ENCODE measurements at regions not wholly inside any gene's neighbourhood (a gene's known extent, or its start where the extent isn't known, plus 50 kb on each side); places are given as distances from the start of the nearest gene placed in this dataset.

DNA sequence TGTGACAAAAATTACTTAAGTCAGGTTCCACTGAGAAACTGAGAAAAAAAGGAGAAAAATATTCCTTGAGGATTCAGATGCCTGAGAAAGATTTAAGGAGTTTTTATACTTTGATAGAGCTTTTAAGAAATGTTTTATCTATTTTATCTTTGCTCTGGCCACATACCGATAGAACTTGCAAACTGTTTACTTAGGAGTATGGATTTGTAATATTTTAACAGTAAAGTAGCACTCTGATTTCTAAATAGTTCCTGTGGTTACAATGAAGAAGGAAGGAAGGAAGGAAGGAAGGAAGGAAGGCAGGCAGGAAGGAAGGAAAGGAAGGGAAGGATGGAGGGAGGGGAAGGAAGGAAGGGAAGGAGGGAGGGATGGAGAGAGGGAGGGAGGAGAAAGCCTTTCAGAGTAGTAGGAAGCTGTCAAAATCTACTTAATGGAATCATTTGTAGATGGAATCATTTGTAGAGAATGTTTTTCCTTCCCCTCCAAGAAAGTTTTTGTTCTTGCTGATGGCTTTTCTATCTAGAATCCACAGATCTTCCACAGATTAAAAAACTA is 489.0 kb upstream of the ANKRD30A start:
- TF ChIP-seq POLR2A (IDR thresholded peaks at IDR 0.05; ENCODE audit: low read depth, low read length) (no peak), BHLHE40 (IDR thresholded peaks at IDR 0.05; ENCODE audit: low read depth, low read length) (no peak), CEBPB (IDR thresholded peaks at IDR 0.05; ENCODE audit: low read depth, low read length) (no peak), NFE2L2 (IDR thresholded peaks at IDR 0.05; ENCODE audit: low read depth, low read length) (no peak), SMC3 (IDR thresholded peaks at IDR 0.05; ENCODE audit: low read depth, low read length) (no peak)
- TF ChIP-seq, protein P1, sequence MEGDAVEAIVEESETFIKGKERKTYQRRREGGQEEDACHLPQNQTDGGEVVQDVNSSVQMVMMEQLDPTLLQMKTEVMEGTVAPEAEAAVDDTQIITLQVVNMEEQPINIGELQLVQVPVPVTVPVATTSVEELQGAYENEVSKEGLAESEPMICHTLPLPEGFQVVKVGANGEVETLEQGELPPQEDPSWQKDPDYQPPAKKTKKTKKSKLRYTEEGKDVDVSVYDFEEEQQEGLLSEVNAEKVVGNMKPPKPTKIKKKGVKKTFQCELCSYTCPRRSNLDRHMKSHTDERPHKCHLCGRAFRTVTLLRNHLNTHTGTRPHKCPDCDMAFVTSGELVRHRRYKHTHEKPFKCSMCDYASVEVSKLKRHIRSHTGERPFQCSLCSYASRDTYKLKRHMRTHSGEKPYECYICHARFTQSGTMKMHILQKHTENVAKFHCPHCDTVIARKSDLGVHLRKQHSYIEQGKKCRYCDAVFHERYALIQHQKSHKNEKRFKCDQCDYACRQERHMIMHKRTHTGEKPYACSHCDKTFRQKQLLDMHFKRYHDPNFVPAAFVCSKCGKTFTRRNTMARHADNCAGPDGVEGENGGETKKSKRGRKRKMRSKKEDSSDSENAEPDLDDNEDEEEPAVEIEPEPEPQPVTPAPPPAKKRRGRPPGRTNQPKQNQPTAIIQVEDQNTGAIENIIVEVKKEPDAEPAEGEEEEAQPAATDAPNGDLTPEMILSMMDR (conservative IDR thresholded peaks at IDR 0.05; ENCODE audit: low read depth, low read length), result no peak

Data from IMR-90 (cell line).